Activated CD4-positive, CD25-positive, alpha-beta regulatory T cell (primary cell): ENCODE measurements at regions not wholly inside any gene's neighbourhood (a gene's known extent, or its start where the extent isn't known, plus 50 kb on each side); places are given as distances from the start of the nearest gene placed in this dataset.
"Not testable (repeated sequence)": the region's sequence is repeated elsewhere in the genome, so short reads cannot be mapped to it uniquely, and the experiment has no call there.

Source experiments
- DNase-seq, 4 experiments: peaks; one replicate each; lab custom pipeline; 2025; lab: John Stamatoyannopoulos, UW

DNA sequence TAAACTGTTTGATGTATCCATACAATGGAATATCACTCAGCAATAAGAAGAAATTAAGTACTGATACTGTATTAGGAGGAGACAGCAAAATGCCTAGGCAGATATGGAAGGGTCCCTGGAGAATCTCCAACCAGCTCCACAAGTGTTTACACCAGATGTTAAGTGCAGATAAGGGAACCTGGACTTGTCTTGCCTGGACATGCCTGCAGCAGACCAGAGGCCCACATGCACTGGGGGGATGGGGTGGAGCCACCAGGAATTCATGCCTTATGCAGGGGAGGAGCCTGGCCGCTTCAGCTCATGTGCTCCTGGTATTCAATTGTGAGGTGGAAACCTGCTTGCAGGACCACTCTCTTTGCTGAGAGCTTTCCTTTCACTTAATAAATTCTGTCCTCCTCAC lies 287.6 kb downstream of the LIPI start:
- DNase-seq = not testable (repeated sequence)

DNA sequence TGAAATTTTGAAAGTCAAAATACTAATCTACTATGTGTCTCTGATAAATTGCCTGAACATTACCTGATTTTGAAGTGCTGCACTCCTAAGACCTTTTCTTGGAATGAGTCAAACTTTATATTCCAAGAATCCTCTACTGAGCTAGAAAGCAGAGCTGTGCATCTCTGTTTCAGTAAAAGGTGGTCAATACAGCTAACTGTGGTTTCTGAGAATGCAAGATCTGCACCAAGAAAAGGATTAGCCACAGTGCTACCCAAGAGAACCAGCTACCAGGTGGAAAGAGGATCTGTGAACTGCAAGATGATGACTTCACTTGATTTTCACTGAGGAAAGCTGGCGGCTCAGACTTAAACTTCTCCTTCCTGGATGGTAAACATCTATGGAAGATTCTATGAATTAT lies 289.3 kb downstream of the LIPI start:
- DNase-seq = not testable (repeated sequence)

DNA sequence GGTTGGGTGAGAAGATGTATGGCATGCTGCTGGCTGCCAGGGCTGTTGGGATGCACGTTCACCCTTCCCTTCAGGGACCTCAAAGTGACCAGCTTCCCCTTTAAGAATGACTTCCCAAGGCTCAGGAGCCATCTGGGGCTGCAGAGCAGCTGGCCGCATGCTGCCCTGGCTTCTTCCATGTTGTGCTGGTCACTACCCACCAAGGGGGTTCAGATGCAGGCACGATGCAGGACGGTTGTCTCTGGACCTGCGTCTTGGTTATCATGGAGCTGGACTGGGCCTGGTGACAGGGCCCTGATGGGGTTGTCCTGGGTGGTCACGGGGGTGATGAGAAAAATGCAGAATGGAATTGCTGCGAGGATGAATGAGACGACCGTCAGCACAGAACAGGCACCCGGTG lies 297.8 kb downstream of the POTED start:
- DNase-seq = not testable (repeated sequence)

DNA sequence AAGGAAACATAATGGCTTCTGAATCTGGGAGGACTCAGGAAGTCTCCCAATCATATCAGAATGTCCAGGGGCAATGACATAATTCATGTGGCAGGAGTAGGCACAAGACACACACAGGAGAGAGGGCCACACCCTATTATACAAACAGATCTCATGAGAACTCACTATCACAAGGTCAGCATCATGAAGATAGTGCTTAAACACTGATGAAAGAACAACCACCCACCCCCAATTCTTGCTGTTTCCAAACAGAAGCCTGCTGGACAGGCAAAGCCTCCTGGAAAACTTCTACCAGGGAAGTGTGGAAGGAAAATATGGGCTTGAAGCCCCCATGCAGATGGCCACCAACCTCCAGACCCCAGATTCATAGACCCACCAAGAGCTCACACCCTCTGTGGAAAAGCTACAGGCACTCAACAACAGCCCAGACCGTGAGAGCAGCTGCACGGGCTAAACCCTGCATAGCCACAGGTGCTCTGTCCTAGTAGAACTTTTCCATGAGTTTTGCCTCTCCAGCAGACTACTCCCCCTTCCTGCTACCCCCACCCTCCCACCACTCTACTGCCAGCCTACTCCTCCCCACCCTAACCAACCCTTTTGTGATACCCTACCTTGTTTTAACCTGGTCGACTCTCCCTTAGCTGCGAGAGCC lies 287.1 kb downstream of the POTED start:
- not testable (repeated sequence) for DNase-seq

DNA sequence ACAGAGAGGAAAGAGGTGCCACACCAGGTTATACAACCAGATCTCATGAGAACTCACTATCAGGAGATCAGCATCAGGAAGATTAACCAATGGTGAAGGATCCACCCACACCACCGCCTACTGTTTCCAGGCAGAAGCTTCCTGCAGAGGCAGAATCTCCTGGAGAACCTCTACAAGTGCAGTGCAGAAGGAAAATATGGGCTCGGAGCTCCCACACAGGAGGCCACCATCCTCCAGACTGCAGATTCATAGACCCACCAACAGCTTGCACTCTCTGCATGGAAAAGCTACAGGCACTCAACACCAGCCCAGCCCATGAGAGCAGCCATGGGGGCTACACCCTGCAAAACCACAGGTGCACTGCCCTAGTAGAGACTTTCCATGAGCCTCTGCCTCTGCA lies 284.0 kb downstream of the POTED start:
- not testable (repeated sequence) for DNase-seq

DNA sequence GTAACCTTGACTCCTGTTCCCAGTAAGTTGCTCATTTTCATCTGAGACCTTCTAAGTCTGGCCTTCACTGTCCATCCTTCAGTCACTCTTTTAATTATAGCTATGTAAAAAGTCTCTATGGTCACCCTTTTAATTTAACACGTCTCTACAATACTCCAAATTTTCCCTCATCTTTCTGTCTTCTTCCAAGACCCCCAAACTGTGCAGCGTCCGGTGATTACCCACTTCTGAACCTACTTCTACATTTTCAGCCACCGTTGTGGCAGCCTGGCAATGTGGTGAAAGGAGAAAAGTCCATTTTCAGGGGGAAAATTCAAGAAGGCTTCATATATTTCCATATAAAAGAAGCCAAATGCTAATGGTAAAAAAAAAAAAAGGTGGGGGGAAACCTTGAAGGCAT lies 283.4 kb downstream of the POTED start:
- not testable (repeated sequence) for DNase-seq

DNA sequence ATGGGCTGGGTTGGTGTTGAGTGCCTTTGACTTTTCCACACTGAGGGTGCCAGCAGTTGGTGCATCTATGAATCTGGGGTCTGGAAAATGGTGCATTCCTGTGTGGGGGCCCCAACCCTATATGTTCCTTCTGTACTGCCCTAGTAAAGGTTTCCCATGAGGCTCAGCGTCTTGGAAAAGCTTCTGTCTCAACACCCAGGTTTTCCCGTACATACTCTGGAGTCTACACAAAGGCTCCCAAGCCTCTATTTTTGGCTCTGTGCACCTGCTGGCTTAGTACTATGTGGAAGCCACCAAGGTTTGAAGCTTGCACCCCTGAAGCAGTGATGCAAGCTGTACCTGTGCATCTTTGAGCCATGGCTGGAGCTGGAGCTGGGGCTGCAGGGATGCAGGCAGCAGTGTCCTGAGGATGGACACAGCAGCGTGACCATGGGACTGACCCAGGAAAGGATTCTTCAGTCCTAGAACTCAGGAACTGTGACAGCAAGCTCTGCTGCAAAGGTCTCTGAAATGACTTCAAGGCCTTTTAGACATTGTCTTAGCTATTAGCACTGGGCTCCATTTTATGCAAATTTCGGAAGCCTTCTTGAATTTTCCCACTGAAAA lies 282.7 kb downstream of the POTED start:
- not testable (repeated sequence) for DNase-seq

DNA sequence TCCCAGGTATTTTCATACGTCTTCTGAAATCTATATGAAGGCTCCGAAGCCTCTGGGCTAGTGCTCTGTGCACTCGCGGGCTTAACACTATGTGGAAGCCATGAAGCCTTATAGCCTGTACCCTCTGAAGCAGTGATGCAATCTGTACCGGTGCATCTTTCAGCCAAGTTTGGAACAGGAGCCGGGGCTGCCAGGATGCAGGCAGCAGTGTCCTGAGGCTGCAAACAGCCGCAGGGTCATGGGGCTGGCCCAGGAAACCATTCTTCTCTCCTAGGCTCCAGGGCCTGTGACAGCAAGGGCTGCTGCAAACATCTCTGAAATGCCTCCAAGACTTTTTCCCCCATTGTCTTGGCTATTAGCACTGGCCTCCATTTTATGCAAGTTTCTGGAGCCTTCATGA lies 279.6 kb downstream of the POTED start:
- DNase-seq = not testable (repeated sequence)

DNA sequence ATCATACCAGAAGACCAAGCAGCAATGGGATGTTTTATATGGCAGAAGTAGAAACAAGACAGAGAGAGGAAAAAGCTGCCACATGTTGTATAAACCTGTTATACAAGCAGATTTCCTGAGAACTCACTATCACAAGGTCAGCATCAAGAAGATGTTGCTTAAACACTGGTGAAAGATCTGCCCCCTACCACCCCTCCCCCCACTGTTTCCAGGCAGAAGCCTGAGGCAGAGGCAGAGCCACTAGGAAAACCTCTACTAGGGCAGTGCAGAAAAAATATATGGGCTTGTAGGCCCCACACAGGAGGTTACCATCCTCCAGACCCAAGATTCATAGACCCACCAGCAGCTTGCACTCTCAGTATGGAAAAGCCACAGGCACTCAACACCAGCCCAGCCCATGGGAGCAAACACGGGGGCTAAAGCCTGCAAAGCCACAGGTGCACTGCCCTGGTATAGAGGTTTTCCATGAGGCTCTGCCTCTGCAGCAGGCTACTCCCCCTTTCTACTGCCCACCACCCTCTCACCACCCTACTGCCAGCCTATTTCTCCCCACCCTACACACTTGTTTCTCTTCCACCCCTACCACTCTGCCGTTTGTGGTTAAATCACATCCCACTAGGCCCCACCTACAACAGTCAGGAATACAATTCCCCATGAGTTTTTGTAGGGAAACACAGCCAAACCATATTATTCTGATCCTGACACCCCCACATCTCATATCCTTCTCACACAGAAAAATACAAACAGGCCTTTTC lies 274.2 kb downstream of the POTED start:
- DNase-seq = not testable (repeated sequence)

DNA sequence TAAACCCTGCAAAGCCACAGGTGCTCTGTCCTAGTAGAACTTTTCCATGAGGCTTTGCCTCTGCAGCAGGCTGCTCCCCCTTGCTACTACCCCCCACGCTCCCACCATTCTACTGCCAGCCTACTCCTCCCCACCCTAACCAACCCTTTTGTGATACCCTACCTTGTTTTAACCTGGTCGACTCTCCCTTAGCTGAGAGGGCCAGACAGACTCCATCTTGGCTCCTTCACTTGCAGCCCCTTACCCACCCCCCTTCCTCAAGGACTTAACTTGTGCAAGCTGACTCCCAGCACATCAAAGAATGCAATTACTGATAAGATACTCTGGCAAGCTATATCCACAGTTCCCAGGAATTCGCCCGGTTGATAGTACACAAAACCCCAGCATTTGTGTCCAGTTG lies 267.9 kb downstream of the POTED start:
- not testable (repeated sequence) for DNase-seq

DNA sequence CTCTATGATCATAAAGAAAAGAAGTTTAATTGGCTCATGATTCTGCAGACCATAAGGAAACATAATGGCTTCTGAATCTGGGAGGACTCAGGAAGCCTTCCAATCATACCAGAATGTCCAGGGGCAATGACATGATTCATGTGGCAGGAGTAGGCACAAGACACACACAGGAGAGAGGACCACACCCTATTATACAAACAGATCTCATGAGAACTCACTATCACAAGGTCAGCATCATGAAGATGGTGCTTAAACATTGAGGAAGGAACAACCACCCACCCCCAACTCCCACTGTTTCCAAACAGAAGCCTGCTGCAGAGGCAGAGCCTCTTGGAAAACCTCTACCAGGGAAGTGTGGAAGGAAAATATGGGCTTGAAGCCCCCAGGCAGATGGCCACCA lies 267.4 kb downstream of the POTED start:
- not testable (repeated sequence) for DNase-seq

DNA sequence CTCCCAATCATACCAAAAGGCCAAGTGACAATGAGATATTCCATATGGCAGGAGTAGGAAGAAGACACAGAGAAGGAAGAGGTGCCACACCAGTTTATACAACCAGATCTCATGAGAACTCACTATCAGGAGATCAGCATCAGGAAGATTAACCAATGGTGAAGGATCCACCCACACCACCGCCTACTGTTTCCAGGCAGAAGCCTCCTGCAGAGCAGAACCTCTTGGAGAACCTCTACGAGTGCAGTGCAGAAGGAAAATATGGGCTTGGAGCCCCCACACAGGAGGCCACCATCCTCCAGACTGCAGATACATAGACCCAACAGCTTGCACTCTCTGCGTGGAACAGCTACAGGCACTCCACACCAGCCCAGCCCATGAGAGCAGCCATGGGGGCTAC lies 264.4 kb downstream of the POTED start:
- not testable (repeated sequence) for DNase-seq

DNA sequence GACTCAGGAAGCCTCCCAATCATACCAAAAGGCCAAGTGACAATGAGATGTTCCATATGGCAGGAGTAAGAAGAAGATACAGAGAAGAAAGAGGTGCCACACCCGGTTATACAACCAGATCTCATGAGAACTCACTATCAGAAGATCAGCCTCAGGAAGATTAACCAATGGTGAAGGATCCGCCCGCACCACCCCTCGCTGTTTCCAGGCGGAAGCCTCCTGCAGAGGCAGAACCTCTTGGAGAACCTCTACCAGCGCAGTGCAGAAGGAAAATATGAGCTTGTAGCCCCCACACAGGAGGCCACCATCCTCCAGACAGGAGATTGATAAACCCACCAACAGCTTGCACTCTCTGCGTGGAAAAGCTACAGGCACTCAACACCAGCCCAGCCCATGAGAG lies 245.1 kb downstream of the POTED start:
- no peak for DNase-seq

DNA sequence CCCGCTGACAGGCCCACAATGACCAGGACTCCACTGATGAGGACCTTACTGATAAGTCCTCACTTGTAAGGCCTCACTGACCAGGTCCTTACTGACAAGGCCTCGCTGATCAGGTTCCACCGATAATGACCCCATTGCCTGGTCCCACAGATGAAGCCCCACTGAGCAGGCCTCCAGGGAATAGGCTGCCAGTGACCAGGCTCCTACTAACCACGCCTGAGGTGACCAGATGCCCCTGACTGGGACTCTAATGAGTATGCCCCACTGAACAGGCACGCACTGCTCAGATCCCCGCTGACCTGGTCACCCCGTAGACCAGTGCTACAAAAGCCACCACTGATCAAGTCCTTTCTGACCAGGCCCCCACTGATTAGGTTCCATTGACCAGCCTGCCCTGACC lies 241.2 kb downstream of the POTED start:
- not testable (repeated sequence) for DNase-seq

DNA sequence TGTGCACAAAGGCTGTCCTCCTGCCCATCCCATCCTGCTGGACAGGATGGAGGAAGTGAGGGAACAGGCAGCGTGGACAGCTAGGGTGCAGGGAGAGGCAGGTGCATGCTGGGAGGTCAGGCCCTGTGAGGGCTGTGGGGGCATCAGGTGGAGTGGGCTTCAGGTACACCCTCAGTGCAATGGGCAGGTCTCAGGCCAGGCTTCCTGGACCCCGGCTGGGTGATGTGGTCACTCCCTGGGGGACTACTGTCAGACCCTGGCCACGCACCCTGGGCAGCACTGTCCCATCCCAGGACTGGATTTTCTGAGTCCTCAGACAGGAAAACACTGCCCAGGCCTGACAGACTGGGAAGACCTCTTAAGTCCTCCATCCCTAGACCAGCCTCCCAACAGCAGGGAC lies 239.9 kb downstream of the POTED start:
- not testable (repeated sequence) for DNase-seq

DNA sequence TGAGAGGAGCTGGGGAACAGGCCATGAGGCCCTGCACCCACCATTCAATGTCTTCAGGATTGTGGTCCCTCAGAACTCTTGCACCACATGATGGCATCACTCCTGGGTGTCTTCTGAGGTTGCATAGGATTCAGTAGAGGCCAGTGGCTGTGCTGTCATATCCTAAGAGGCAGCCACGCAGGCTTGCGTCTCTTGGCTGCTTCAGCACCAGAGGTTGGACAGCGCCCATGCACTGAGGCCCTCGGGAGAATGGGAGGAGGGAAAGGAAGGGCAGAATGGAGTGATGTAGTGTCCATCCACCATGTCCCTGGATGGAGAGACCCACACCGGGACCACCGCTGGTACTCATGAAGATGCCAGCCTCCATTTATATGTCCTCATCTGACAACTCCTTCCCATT lies 237.1 kb downstream of the POTED start:
- DNase-seq = not testable (repeated sequence)

DNA sequence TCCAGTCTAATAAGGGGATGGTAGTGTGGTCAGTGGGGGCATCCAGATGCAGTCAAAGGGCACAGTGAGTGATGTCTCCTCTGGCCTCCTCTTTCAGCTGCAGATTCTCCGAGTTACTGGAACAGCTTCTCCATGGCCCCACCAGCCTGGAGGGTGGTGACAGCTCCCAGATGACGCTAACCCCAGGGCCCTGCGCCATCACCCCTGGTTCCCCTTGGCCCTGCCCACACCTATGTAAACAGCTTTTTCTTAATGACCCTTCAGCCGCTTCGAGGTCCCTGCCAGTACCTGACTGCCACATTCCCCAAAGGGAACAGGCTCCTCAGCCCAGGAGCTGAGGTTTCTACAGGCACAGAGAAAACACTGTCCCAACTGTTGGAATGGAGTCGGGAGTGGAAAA lies 235.0 kb downstream of the POTED start:
- DNase-seq = not testable (repeated sequence)

DNA sequence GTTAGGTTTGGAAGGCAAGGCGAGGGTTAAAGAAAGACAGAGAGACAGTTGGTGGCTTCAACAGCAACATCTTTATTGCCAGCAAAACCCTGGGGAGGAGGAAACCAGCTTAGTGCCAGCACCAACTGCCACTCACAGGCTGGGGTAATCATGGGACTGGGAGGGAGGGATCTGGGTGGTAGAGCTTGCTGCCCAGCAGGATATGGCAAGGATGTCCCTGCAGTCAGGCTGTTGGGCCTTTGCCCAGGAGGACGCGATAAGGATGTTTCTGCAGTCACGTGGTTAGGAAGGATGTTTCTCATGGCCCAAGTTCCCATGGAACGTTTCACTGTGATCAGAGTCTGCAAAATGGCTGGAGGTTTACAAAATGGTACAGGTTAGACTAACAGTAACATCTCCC lies 233.5 kb downstream of the POTED start:
- DNase-seq = not testable (repeated sequence)

DNA sequence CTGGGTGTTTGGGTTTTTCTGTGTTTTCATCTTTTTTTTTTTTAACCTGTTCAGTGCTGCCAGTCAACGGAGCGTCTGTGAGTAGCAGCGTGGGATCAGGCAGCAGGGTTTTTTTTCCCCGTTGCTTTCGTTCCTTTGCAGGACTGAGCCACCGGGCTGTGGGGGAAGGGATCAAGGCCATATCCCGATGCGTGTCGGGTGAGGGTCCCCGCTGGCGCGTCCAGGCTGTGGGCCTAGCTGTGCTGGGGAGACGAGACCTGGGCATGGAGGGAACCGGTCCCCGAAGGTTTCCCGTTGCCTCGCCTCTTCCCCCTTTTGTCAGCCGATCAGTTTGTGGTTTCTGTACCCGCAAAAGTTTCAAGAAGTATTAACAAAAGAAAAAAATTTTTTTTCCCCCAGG lies 218.1 kb downstream of the POTED start:
- DNase-seq = not testable (repeated sequence)

DNA sequence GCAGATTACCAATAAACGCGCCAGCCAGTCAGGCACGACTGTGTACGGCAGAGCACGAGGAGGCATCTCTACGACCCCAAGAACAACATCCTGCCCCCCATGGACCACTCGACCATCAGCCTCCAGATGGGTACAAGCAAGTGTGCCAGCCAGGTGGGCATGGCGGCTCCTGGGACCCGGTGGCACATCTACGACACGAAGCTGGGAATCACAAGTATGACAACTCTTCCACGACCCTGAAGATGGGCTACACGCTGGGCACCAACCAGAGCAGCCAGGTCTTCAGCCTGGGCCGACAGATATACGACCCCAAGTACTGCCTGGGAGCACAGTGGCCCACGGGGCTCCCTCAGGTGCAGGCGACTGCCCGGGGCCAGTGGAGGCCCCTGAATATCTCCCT lies 217.6 kb downstream of the POTED start:
- DNase-seq = no peak

DNA sequence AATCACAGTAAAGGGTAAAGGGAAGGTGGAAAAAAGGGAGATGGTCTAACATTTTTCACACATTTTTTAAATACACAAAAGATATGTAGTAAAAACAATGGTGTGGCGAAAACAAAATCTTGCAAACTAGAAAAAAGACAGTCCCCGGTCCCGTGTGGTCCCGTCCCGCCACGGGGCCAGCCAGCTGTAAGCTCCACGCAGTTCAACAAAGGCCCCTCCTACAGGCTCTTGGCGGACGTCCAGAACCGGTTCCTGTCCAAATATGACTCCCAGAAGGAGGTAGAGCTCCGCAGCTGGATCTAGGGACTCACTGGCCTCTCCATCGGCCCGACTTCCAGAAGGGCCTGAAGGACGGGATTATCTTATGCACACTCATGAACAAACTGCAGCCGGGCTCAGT lies 216.9 kb downstream of the POTED start:
- DNase-seq = not testable (repeated sequence)

DNA sequence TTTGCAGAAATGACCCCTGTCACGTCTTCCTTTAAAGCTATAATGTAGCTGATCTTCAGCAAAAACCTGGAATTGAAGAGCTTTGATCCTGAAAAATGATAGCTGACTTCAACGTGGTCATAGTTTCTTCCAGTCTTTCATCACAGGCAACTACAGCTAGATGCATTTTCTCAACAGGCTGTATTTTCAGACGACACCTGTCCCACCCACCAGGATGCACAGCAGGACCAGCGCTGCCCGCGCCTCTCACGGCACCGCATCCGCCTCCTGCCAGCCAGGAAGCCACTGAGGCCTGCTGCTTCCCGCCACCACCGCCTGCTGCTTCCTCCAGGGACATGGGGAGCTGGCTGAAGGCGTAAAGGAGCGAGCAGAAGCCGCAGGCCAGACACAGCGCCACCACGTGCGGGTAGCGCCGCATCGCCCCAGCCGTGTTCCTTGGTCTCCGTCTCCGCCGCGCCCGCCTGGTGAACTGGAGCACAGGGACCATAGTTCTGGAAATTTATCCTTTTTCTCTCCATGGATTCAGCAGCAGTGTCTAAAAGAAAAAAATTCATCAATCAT lies 215.7 kb downstream of the POTED start:
- DNase-seq = not testable (repeated sequence)

DNA sequence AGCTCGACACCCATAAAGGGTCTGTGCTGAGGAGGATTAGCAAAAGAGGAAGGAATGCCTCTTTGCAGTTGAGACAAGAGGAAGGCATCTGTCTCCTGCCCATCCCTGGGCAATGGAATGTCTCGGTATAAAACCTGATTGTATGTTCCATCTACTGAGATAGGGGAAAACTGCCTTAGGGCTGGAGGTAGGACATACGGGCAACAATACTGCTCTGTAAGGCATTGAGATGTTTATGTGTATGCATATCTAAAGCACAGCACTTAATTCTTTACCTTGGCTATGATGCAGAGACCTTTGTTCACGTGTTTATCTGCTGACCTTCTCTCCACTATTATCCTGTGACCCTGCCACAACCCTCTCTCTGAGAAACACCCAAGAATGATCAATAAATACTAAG lies 210.7 kb downstream of the POTED start:
- not testable (repeated sequence) for DNase-seq
